Fibroblast of mammary gland (primary cell): ENCODE measurements at regions not wholly inside any gene's neighbourhood (a gene's known extent, or its start where the extent isn't known, plus 50 kb on each side); places are given as distances from the start of the nearest gene placed in this dataset.

Source experiments
- DNase-seq: peaks from one replicate; pipeline ENCODE4 v3.0.0-alpha.2; 2010; ENCODE audit warnings: low read depth
- H3K4me3 ChIP-seq: 2 replicates; pipeline ENCODE4 v1.5.1; 2011; ENCODE audit warnings: low read depth, mild to moderate bottlenecking, low read length, moderate library complexity; ENCODE audit not compliant: control insufficient read depth
- CTCF ChIP-seq: conservative IDR thresholded peaks from 2 replicates; pipeline ENCODE4 v1.5.1; 2011; ENCODE audit warnings: low read depth, low read length, inconsistent platforms; ENCODE audit not compliant: control insufficient read depth, insufficient read depth

- DNase-seq = no peak
- no peak for TF ChIP-seq CTCF
- no peak overlapping the region for H3K4me3 ChIP-seq
These were observed 1246.4 kb downstream of the BRD1 start for GRCh38 chr22:48581205-48581766.

DNA sequence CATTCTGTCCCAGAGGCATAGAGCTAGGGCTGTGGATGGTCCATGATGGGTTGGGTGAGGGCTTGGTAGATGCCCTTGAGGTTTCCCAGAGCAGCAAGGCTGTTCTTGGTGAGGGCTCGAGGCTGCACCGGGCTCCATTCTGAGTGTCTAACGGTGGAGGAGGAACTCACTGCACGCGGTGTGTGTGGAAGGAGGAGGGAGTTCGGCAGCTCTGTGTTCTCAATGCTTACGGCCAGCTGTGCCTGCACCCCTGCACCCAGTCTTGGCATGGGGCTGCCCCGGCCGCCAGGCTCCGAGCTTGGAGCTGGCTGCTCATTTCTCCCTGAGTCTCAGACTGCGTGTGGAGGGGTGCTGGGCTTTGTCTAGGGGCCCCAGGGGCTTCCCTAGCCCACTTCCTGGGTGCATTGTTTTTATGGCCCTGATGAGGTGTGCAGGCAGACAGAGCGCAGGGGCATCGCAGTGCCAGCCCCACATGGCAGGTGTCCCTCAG, 1247.1 kb downstream of the BRD1 start:
- no peak for TF ChIP-seq CTCF
- no peak for DNase-seq

GRCh38 chr22:48579928-48580309, 1247.8 kb downstream of the BRD1 start:
- TF ChIP-seq CTCF = no peak
- DNase-seq = no peak
- no peak overlapping the region for H3K4me3 ChIP-seq

More for the DNA sequence above, 1247.1 kb downstream of the BRD1 start:
- H3K4me3 ChIP-seq = no peak overlapping the region

DNA sequence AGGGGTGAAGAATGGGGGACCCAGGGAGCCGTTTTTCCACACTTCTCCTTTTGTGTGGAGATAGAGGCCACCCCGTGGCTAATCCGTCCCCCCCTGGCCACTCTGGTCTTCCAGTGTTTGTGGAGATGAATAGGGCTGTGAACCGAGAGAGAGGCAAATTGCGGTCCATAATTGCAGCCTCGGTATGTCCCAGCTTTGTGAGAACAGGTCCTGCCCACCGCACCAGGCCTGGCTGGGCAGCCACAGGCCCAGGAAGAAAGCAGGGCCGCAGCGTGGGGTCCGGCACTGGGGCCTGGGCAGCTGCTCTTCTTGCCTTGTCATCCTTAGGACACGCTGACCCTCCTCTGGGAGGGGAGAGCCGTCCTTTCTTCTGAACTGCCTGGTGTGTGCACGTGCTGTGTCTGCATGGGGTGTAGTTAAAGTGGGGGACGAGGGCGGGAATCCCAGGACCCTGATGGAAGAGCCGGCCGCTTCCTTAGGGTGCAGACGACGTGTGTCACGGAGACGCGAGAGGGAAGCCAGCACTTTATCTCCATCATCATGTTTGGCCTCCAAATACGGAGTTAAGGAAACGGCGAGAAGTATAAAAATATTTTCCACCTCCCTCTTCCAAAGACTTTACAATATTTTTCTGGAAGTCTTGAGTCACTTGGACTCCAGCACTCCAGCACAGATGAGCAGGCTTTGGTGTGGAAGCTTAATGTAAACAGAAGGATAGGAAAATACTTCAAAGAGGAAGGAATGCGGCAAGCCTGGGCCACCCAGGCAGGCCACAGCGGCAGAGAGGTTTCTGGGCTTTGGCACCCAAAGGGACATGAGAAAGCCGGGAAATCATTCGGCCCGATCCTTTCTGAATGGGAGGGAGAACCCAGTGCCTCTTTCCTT, 1248.4 kb downstream of the BRD1 start:
- no peak for TF ChIP-seq CTCF
- DNase-seq = no peak
- no peak overlapping the region for H3K4me3 ChIP-seq

DNA sequence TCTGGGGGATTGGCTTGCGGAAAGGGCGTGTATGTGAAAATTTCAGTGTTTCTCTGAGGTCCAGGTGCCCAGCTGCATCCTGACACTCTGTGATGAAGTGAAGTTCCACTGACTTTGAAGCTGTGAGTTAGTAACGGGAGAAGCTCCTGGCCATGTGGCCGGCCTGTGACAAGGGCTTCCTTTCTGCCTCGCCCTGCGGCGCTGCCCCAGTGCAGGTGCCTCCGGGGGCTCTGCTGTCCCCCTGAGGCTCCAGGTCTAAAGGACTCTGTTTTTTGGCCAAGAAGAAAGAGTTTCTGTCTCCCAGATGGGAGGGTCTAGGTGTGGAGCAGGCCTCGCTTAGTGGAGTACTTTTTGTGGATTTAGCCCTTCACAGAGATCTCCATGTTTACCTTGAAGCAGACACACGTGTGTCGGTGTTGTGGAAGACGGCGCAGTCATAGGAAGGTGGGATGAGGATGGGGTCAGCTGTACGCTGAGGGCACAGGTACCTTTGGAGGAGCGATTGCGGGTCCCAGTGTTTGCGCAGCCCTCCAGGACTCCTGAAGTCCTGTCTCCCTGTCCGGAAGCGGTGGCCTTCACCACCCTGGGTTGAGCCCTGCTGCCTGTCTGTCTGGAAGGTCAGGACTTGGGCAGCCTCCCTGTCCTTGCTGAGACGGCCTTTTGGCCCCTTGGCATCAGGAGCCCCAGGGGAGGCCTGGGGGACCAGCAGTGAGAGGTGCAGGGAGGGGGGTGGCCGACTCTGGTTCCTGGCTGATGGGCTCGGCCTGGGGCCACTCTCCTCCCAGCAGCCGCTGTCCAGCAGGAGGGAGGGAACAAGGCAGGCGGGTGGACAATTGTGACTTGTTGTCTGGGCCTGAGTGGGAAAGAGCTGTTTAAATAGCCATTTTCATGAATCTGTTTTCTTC, 1249.3 kb downstream of the BRD1 start:
- TF ChIP-seq CTCF = no peak
- DNase-seq = no peak
- H3K4me3 ChIP-seq = no peak overlapping the region

GRCh38 chr22:48577691-48578090, 1250.0 kb downstream of the BRD1 start:
- H3K4me3 ChIP-seq = no peak overlapping the region

More at GRCh38 chr22:48577691-48578090, 1250.0 kb downstream of the BRD1 start:
- no peak for DNase-seq
- no peak for TF ChIP-seq CTCF
